SH-SY5Y (cell line): ENCODE measurements at regions not wholly inside any gene's neighbourhood (a gene's known extent, or its start where the extent isn't known, plus 50 kb on each side); places are given as distances from the start of the nearest gene placed in this dataset.

Experiments used
- GATA2 ChIP-seq: IDR thresholded peaks from 2 replicates; pipeline ENCODE4 v1.6.1; 2011; ENCODE audit warnings: mild to moderate bottlenecking, low read depth, low read length
- GATA3 ChIP-seq: IDR thresholded peaks from 2 replicates; pipeline ENCODE4 v1.6.1; 2011; ENCODE audit warnings: low read depth, mild to moderate bottlenecking, low read length, moderate library complexity

DNA sequence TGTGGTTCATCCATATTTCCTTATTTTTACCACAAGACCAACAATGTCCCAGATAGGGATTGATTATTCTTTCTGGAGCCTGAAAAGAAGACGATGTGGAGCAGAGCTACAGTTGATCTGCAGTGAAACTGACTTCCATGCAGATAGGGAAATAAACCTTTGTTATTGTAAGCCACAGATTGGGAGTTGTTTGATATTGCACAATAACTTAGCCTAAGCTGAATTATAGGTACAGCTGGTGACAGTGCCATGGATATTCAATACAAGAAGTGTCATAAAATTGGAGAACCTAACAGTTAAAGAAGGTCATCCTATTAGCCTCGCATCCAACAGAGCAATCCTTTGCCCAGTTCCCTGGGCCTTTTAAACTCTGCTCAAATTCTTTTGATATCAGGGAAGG, 367.7 kb upstream of the PPP2R3A start:
- TF ChIP-seq GATA3, result no peak
- TF ChIP-seq GATA2, result no peak
